GM06990 (cell line): ENCODE measurements at regions not wholly inside any gene's neighbourhood (a gene's known extent, or its start where the extent isn't known, plus 50 kb on each side); places are given as distances from the start of the nearest gene placed in this dataset.
"Not testable (repeated sequence)": the region's sequence is repeated elsewhere in the genome, so short reads cannot be mapped to it uniquely, and the experiment has no call there.

Source experiments
- DNase-seq: peaks from one replicate; pipeline ENCODE4 v3.0.0-alpha.2; 2011; ENCODE audit not compliant: insufficient read length; ENCODE audit errors: extremely low read depth
- H3K27me3 ChIP-seq: replicated peaks from 2 replicates; pipeline ENCODE4 v1.6.0; 2011; ENCODE audit warnings: low read length; ENCODE audit not compliant: control insufficient read depth, insufficient read depth
- H3K36me3 ChIP-seq: 2 replicates; pipeline ENCODE4 v1.5.1; 2011; ENCODE audit warnings: low read length; ENCODE audit not compliant: control insufficient read depth, insufficient read depth
- H3K4me3 ChIP-seq: replicated peaks from 2 replicates; pipeline ENCODE4 v1.5.1; 2011; ENCODE audit warnings: low read depth, mild to moderate bottlenecking, control low read depth, low read length
- TF ChIP-seq, protein P1 (sequence below): IDR thresholded peaks from 2 replicates; pipeline ENCODE4 v1.5.1; 2011; ENCODE audit warnings: low read length, control low read depth, mild to moderate bottlenecking, inconsistent platforms; ENCODE audit not compliant: insufficient read depth, poor library complexity, severe bottlenecking

DNA sequence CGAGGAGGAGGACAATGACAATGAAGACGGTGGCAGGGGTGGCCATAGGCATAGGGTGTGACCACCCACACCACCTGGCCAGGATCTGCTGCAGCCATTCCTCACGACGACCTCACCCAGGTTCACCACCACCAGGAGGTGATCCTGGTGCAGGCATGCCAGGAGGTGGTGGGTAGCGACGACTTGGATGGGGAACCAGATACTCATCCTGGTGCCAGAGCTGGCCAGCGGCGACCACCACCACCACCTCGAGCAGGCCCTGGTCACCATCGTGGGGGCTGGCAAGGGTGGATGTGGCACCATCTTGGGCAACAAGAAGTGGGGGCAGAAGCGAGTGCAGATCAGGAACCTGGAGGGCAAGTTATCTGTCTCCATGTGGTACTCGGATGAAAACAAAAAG lies 117.1 kb upstream of the NXPH2 start:
- no peaks in the 10 kb centered on the region for H3K36me3 ChIP-seq
- TF ChIP-seq, protein P1, sequence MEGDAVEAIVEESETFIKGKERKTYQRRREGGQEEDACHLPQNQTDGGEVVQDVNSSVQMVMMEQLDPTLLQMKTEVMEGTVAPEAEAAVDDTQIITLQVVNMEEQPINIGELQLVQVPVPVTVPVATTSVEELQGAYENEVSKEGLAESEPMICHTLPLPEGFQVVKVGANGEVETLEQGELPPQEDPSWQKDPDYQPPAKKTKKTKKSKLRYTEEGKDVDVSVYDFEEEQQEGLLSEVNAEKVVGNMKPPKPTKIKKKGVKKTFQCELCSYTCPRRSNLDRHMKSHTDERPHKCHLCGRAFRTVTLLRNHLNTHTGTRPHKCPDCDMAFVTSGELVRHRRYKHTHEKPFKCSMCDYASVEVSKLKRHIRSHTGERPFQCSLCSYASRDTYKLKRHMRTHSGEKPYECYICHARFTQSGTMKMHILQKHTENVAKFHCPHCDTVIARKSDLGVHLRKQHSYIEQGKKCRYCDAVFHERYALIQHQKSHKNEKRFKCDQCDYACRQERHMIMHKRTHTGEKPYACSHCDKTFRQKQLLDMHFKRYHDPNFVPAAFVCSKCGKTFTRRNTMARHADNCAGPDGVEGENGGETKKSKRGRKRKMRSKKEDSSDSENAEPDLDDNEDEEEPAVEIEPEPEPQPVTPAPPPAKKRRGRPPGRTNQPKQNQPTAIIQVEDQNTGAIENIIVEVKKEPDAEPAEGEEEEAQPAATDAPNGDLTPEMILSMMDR = no peak
- H3K4me3 ChIP-seq = no peak overlapping the region
- DNase-seq = no peak
- H3K27me3 ChIP-seq = no peaks in the 10 kb centered on the region

DNA sequence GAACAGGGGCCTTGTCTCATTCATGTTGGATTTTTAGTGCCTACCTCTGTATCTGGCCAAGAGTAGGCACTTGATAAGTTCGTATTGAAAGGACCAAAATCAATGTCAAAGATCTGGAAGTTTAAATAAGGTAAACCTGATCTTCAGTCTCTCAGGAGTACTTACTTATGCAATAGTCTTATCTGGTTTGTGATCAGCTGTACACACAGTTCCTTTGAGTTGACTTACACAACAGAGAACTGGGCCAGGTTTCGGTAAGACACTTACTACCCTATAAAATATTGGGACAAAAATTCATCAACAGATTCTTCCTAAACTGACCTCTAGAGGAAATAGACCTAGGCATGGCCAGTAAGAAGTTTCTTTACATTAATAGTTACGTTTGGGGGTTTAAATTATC lies 113.6 kb upstream of the NXPH2 start:
- no peak for DNase-seq

DNA sequence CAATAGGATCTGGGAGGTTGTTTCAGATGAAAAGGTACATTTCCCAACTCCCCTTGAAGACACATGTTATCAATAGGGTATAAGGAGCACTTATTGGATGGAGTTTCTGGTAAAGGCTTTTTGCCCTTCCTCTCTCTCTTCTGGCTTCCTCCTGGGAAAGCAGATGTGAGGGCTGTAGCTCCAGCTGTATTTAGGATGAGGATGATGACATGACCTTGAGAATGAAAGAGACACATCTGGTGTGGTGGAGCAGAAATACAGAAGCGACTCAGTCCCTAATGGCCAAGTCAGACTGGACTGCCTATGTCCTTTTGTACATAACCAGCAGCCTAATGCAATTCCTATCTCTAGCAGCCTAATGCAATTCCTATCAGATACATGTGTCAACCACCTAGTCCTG lies 100.9 kb upstream of the NXPH2 start:
- no peak for DNase-seq
- no peaks in the 10 kb centered on the region for H3K36me3 ChIP-seq
- H3K27me3 ChIP-seq = no peaks in the 10 kb centered on the region
- H3K4me3 ChIP-seq = no peak overlapping the region
- TF ChIP-seq, protein P1 = no peak

More for the DNA sequence above, 113.6 kb upstream of the NXPH2 start:
- Histone ChIP-seq H3K27me3 (no peaks in the 10 kb centered on the region), H3K4me3 (no peak overlapping the region), H3K36me3 (no peaks in the 10 kb centered on the region)
- TF ChIP-seq, protein P1 = no peak

DNA sequence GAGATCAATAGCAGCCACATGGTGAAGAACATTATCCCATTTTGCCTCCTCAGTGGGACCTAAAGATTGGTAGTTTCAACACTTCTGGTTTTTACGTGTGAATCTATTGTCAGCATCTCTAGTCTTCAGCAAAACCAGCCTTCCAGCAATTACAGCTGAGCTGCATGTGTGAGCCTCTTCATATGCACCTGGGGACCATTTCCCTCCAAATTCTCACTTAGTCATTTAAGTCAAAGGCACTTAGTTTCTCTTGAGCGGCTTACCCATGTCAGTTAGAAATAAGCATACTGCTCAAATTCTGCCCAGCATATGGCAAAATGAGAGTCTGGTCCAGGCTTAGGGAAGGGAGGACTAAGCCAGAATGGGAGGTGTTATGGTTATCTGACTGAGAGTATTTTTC lies 99.7 kb upstream of the NXPH2 start:
- H3K4me3 ChIP-seq = no peak overlapping the region
- no peaks in the 10 kb centered on the region for H3K36me3 ChIP-seq
- no peaks in the 10 kb centered on the region for H3K27me3 ChIP-seq
- DNase-seq = no peak
- TF ChIP-seq, protein P1 = no peak

DNA sequence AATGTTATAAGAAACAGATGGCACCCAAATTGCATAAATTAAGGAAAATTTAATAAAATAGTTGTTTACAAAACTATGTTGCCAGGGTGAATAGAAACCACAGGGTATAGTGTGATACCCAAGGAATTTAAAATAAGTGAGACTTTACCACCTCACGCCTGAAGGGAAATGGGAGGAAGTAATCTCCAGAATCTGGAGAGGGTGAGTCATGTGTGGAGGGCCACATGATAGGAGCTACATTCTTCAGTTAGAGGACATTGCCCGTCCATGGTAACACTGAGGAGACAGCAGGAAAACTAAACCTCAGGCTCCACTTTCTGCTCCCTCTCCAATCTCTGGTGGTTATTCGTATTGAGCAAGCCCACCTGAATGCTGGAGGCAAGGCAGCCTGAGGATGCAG lies 97.2 kb upstream of the NXPH2 start:
- TF ChIP-seq, protein P1 = no peak
- H3K4me3 ChIP-seq = no peak overlapping the region
- no peaks in the 10 kb centered on the region for H3K36me3 ChIP-seq
- H3K27me3 ChIP-seq = no peaks in the 10 kb centered on the region
- DNase-seq = no peak

DNA sequence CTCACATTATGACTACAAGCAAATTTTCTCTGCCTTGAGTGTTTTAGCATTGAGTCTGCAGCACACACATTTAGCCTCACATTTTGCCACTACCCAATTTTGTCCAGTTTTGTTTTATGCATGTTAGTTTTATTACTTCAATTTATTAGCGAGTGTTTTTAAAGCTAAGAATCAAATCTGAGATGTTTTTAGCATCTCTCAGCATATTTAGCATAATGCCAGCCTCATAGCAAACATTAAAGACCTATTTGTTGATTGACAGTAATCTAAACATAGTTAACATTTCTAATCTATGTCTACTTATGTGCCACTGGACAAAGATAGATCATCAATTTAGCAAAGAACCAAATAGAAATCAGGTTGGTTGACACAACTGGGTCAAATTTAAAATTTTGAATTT lies 94.1 kb upstream of the NXPH2 start:
- H3K36me3 ChIP-seq = no peaks in the 10 kb centered on the region
- TF ChIP-seq, protein P1 = no peak
- DNase-seq = no peak
- no peaks in the 10 kb centered on the region for H3K27me3 ChIP-seq
- H3K4me3 ChIP-seq = no peak overlapping the region

DNA sequence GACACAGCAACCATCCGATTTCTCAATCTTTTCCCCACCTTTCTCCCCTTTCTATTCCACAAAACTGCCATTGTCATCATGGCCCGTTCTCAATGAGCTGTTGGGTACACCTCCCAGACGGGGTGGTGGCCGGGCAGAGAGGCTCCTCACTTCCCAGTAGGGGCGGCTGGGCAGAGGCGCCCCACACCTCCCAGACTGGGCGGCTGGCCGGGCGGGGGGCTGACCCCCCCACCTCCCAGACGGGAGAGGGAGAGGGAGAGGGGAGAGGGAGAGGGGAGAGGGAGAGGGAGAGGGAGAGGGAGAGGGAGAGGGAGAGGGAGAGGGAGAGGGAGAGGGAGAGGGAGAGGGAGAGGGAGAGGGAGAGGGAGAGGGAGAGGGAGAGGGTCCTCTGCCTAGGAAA lies 91.9 kb upstream of the NXPH2 start:
- not testable (repeated sequence) for H3K36me3 ChIP-seq, H3K27me3 ChIP-seq, DNase-seq, H3K4me3 ChIP-seq
